ENCODE measurements at regions not wholly inside any gene's neighbourhood (a gene's known extent, or its start where the extent isn't known, plus 50 kb on each side); places are given as distances from the start of the nearest gene placed in this dataset. TPM values are rescaled to one million over a fixed set of nuclear protein-coding genes. Genes with fewer than 3 reads are reported as not detected.
"Not testable (repeated sequence)": the region's sequence is repeated elsewhere in the genome, so short reads cannot be mapped to it uniquely, and the experiment has no call there.

DNA sequence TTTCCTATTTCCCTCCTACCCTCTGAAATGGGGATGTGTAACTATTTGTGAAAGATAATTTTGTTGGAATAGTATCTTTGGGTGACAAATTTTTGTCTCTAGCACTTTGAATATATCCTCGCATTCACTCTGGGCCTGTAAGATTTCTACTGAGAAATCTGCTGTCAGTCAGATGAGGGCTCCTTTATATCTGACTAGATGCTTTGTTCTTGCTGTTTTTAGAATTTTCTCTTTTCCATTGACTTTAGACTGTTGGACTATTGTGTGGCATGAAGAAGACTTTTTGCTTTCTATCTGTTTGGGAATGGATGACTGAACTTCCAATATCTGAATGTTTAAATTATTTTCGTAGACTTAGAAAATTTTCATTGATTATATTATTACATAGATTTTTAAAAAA, 54.2 kb upstream of the GRID2 start:
- Histone ChIP-seq H3K4me3 (ENCODE audit: low read depth, low read length) (no peak overlapping the region), H3K27ac (ENCODE audit: low read depth, low read length) (no peak overlapping the region), H3K9me3 (ENCODE audit: control insufficient read depth, insufficient read depth, low read length) (peaks cover under 1% of the 10 kb centered on the region; the same call in 1 of the 2 replicates), H3K27me3 (ENCODE audit: control insufficient read depth, insufficient read depth, low read length) (no peaks in the 10 kb centered on the region)
- ChIA-PET POLR2A (no interaction called here), CTCF (no interaction called here)
- TF ChIP-seq, protein P1, sequence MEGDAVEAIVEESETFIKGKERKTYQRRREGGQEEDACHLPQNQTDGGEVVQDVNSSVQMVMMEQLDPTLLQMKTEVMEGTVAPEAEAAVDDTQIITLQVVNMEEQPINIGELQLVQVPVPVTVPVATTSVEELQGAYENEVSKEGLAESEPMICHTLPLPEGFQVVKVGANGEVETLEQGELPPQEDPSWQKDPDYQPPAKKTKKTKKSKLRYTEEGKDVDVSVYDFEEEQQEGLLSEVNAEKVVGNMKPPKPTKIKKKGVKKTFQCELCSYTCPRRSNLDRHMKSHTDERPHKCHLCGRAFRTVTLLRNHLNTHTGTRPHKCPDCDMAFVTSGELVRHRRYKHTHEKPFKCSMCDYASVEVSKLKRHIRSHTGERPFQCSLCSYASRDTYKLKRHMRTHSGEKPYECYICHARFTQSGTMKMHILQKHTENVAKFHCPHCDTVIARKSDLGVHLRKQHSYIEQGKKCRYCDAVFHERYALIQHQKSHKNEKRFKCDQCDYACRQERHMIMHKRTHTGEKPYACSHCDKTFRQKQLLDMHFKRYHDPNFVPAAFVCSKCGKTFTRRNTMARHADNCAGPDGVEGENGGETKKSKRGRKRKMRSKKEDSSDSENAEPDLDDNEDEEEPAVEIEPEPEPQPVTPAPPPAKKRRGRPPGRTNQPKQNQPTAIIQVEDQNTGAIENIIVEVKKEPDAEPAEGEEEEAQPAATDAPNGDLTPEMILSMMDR (IDR thresholded peaks at IDR 0.05; ENCODE audit: low read depth, low read length) = no peak
- DNase-seq (ENCODE audit: low read depth, low spot score) = no peak

DNA sequence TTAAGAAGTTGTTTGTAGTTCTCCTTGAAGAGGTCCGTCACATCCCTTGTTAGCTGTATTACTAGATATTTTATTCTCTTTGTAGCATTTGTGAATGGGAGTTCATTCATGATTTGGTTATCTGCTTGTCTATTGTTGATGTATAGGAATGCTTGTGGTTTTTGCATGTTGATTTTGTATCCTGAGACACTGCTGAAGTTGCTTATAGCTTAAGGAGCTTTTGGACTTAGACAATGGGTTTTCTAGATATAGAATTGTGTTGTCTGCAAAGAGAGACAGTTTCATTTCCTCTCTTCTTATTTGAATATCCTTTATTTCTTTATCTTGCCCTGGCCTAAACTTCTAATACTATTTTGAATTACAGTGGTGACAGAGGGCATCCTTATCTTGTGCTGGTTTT, 52.1 kb upstream of the GRID2 start:
- no peak for DNase-seq (ENCODE audit: low read depth, low spot score)
- no peak overlapping the region for H3K4me3 ChIP-seq (ENCODE audit: low read depth, low read length)
- peaks cover 4% of the 10 kb centered on the region; the same call in 1 of the 2 replicates for H3K9me3 ChIP-seq (ENCODE audit: control insufficient read depth, insufficient read depth, low read length)
- CTCF ChIA-PET = no interaction called here
- no peaks in the 10 kb centered on the region for H3K27me3 ChIP-seq (ENCODE audit: control insufficient read depth, insufficient read depth, low read length)
- TF ChIP-seq, protein P1 (IDR thresholded peaks at IDR 0.05; ENCODE audit: low read depth, low read length) = no peak
- H3K27ac ChIP-seq (ENCODE audit: low read depth, low read length) = no peak overlapping the region
- POLR2A ChIA-PET = no interaction called here

DNA sequence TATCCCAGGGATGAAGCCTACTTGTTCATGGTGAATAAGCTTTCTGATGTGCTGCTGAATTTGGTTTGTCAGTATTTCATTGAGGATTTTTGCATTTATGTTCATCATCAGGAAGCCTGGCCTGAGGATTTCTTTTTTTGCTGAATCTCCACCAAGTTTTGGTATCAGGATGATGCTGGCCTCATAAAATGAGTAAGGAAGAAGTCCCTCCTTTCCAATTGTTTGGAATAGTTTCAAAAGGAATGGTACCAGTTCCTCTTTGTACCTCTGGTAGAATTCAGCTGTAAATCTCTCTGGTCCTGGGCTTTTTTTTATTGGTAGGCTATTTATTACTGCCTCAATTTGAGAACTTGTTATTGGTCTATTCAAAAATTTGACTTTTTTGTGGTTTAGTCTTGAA, 51.4 kb upstream of the GRID2 start:
- CTCF ChIA-PET; DNase-seq (ENCODE audit: low read depth, low spot score); H3K27ac ChIP-seq (ENCODE audit: low read depth, low read length); H3K27me3 ChIP-seq (ENCODE audit: control insufficient read depth, insufficient read depth, low read length); POLR2A ChIA-PET; H3K4me3 ChIP-seq (ENCODE audit: low read depth, low read length); H3K9me3 ChIP-seq (ENCODE audit: control insufficient read depth, insufficient read depth, low read length): not testable (repeated sequence)

DNA sequence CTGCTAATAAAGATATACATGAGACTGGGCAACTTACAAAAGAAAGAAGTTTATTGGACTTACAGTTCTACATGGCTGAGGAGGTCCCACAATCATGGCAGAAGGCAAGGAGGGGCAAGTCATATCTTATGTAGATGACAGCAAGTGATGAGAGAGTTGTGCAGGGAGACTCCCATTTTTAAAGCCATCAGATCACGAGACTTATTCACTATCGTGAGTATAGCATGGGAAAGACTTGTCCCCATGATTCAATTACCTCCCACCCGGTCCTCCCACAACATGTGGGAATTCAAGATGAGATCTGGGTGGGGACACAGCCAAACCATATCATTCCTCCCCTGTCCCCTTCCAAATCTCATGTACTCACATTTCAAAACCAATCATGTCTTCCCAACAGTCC, 50.9 kb upstream of the GRID2 start:
- CTCF ChIA-PET = no interaction called here
- TF ChIP-seq, protein P1 (IDR thresholded peaks at IDR 0.05; ENCODE audit: low read depth, low read length) = no peak
- no peak overlapping the region for H3K4me3 ChIP-seq (ENCODE audit: low read depth, low read length)
- peaks cover 4% of the 10 kb centered on the region; the same call in 1 of the 2 replicates for H3K9me3 ChIP-seq (ENCODE audit: control insufficient read depth, insufficient read depth, low read length)
- DNase-seq (ENCODE audit: low read depth, low spot score) = no peak
- POLR2A ChIA-PET = no interaction called here
- no peaks in the 10 kb centered on the region for H3K27me3 ChIP-seq (ENCODE audit: control insufficient read depth, insufficient read depth, low read length)
- H3K27ac ChIP-seq (ENCODE audit: low read depth, low read length) = no peak overlapping the region

DNA sequence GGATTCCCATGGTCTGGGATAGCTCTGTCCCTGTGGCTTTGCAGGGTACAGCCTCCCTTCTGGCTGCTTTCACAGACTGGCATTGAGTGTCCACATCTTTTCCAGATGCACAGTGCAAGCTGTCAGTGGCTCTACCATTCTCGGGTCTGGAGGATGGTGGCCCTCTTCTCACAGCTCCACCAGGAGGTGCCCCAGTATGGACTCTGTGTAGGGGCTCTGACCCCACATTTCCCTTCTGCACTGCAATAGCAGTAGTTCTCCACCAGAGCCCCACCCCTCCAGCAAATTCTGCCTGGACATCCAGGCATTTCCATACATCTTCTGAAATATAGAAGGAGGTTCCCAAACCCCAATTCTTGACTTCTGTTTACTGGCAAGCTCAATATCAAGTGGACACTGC, 50.2 kb upstream of the GRID2 start:
- H3K27me3 ChIP-seq (ENCODE audit: control insufficient read depth, insufficient read depth, low read length) = no peaks in the 10 kb centered on the region
- DNase-seq (ENCODE audit: low read depth, low spot score) = no peak
- ChIA-PET CTCF (no interaction called here), POLR2A (no interaction called here)
- H3K4me3 ChIP-seq (ENCODE audit: low read depth, low read length) = no peak overlapping the region
- H3K9me3 ChIP-seq (ENCODE audit: control insufficient read depth, insufficient read depth, low read length) = peaks cover 4% of the 10 kb centered on the region; the same call in 1 of the 2 replicates
- TF ChIP-seq, protein P1 (IDR thresholded peaks at IDR 0.05; ENCODE audit: low read depth, low read length) = no peak
- H3K27ac ChIP-seq (ENCODE audit: low read depth, low read length) = no peak overlapping the region

Small RNA genes in the stretch of these regions (small RNA-seq; reads per million reads assigned to genes)
- not detected for gene KRT19P6 (ENCODE audit: insufficient read length, low read depth)

Data from AG04450 (cell line).